ENCODE measurements at regions not wholly inside any gene's neighbourhood (a gene's known extent, or its start where the extent isn't known, plus 50 kb on each side); places are given as distances from the start of the nearest gene placed in this dataset.

DNA sequence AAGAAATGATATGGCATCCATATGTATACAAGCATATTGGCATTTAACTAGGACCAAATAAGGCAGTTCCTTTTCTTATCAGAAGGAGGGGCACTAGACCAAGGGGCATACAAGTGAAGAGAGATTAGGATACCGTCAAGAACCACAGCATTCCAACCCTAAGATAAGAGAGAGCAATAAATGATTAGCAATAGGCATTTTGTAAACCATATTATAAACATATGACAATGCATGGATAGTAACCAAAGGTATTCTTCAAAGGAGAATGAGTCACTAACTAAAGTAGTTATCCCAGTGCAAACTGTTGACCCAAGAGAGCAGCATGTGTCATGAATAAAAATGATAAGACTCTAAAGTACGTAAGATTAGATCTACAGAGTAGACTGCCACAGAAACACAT lies 500.9 kb upstream of the HTR2A start:
- Histone ChIP-seq H3K4me3 (no peak overlapping the region), H3K36me3 (no peaks in the 10 kb centered on the region), H3K9me3 (no peaks in the 10 kb centered on the region), H3K27ac (replicated peaks in 1 of 4) (no peak overlapping the region), H3K27me3 (no peaks in the 10 kb centered on the region), H3K4me1 (no peaks in the 10 kb centered on the region)
- 69% methylated on average over 2 of the region's 2 CpGs for WGBS
- no peak for TF ChIP-seq EP300 (IDR thresholded peaks at IDR 0.05)
- TF ChIP-seq POLR2A (IDR thresholded peaks at IDR 0.05; ENCODE audit: low read depth): no peak
- no peak for TF ChIP-seq CTCF (IDR thresholded peaks at IDR 0.05)
- no peak for TF ChIP-seq POLR2AphosphoS5 (IDR thresholded peaks at IDR 0.05)
- DNase-seq (ENCODE audit: extremely low spot score): no peak
- intact Hi-C loops (cut with DNase I): no loop called here

GRCh38 chr13:47396915-47397314 lies 500.1 kb upstream of the HTR2A start:
- Histone ChIP-seq H3K27me3 (no peaks in the 10 kb centered on the region), H3K9me3 (no peaks in the 10 kb centered on the region), H3K27ac (replicated peaks in 1 of 4) (no peak overlapping the region), H3K36me3 (no peaks in the 10 kb centered on the region), H3K4me3 (no peak overlapping the region), H3K4me1 (no peaks in the 10 kb centered on the region)
- intact Hi-C loops (cut with DNase I): no loop called here
- TF ChIP-seq POLR2A (IDR thresholded peaks at IDR 0.05; ENCODE audit: low read depth): no peak
- TF ChIP-seq CTCF (IDR thresholded peaks at IDR 0.05): no peak
- no peak for TF ChIP-seq POLR2AphosphoS5 (IDR thresholded peaks at IDR 0.05)
- TF ChIP-seq EP300 (IDR thresholded peaks at IDR 0.05): no peak
- no peak for DNase-seq (ENCODE audit: extremely low spot score)
- 62% methylated on average over 3 of the region's 5 CpGs for WGBS

DNA sequence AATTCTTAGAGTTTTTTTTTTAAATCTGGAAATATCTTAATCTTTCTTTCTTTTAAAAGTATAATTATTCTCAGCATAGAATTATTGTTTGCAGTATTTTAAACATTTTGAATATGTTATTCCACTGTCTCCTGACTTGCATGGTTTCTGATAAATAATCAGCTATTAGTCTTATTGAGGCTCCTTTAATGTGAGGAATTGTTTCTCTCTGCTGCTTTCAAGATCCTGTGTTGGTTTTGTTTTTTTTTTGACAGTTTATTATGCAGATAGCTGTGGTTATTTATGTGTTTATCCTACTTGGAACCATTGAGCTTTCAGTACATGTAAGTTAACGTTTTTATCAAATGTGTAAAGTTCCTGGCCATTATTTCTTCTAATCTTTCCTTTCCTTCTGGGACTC lies 477.9 kb upstream of the HTR2A start:
- 81% methylated on average over 1 of the region's 1 CpG for WGBS
- Histone ChIP-seq H3K27me3 (no peaks in the 10 kb centered on the region), H3K4me3 (no peak overlapping the region), H3K4me1 (no peaks in the 10 kb centered on the region), H3K36me3 (no peaks in the 10 kb centered on the region), H3K9me3 (peaks cover 0 to 10% (median 2%) of the 10 kb centered on the region in 4 donors), H3K27ac (replicated peaks in 1 of 4) (no peak overlapping the region)
- TF ChIP-seq EP300 (IDR thresholded peaks at IDR 0.05) (no peak), CTCF (IDR thresholded peaks at IDR 0.05) (no peak), POLR2AphosphoS5 (IDR thresholded peaks at IDR 0.05) (no peak), POLR2A (IDR thresholded peaks at IDR 0.05; ENCODE audit: low read depth) (no peak)
- no peak for DNase-seq (ENCODE audit: extremely low spot score)
- intact Hi-C loops (cut with DNase I): no loop called here

DNA sequence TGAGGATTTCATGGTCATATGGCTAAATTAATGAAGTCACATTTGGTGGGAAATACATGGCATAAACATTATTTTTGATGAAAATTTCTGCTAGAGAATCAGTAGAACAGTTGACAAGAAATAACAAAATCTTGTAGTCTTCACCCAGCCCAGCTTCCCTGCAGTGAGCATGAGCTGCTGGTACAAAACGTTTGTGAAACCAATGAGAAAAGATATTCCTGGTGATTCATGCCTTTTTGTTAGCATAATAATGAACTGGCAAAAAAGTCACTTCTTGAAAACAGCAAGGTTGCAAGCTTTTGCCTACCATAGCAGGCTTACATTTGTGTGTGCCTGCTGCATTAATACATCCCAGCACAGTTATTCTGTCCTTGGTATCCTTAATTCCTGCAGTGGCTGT lies 475.9 kb upstream of the HTR2A start:
- intact Hi-C loops (cut with DNase I): no loop called here
- no peak for DNase-seq (ENCODE audit: extremely low spot score)
- no peak for TF ChIP-seq EP300 (IDR thresholded peaks at IDR 0.05)
- no peak for TF ChIP-seq POLR2A (IDR thresholded peaks at IDR 0.05; ENCODE audit: low read depth)
- no peak for TF ChIP-seq CTCF (IDR thresholded peaks at IDR 0.05)
- no peak for TF ChIP-seq POLR2AphosphoS5 (IDR thresholded peaks at IDR 0.05)
- Histone ChIP-seq H3K4me3 (no peak overlapping the region), H3K36me3 (no peaks in the 10 kb centered on the region), H3K4me1 (no peaks in the 10 kb centered on the region), H3K27ac (replicated peaks in 1 of 4) (no peak overlapping the region), H3K9me3 (peaks cover 0 to 14% (median 5%) of the 10 kb centered on the region in 4 donors), H3K27me3 (no peaks in the 10 kb centered on the region)
- 14% methylated on average over 1 of the region's 1 CpG for WGBS

GRCh38 chr13:47351798-47352197 lies 454.9 kb upstream of the HTR2A start:
- WGBS: 88% methylated on average over 3 of the region's 3 CpGs
- intact Hi-C loops (cut with DNase I): no loop called here
- H3K27me3 ChIP-seq: no peaks in the 10 kb centered on the region
- no peak overlapping the region for H3K4me3 ChIP-seq
- no peak for DNase-seq (ENCODE audit: extremely low spot score)
- TF ChIP-seq POLR2AphosphoS5 (IDR thresholded peaks at IDR 0.05) (no peak), CTCF (IDR thresholded peaks at IDR 0.05) (no peak), EP300 (IDR thresholded peaks at IDR 0.05) (no peak), POLR2A (IDR thresholded peaks at IDR 0.05; ENCODE audit: low read depth) (no peak)
- no peaks in the 10 kb centered on the region for H3K36me3 ChIP-seq
- no peaks in the 10 kb centered on the region for H3K4me1 ChIP-seq
- no peak overlapping the region for H3K27ac ChIP-seq (replicated peaks in 1 of 4)
- H3K9me3 ChIP-seq: peaks cover 0 to 6% (median 0%) of the 10 kb centered on the region in 4 donors

Measured in esophagus muscularis mucosa (tissue), 4 donors.